ENCODE measurements at regions not wholly inside any gene's neighbourhood (a gene's known extent, or its start where the extent isn't known, plus 50 kb on each side); places are given as distances from the start of the nearest gene placed in this dataset.

DNA sequence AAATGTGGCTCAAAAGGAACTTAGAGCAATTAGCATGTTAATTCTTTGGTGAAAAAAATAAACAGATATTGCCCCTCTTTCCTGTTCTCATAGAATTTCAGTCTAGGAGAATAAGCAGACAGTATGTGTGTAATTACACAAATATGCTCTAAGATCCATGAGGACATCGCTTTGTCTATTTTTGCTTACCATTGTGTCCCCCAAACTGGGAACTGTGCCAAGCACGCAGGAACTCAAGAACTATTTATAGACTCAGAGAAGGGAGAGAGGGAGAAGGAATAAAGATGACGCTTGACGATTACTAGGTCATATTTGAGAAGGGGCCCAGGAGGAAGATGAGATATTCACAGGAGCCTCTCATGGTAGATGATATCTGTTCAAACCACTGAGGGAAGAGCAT lies 692.6 kb downstream of the RAB28 start:
- Histone ChIP-seq H3K4me1 (ENCODE audit: control insufficient read depth in 1 of 2, insufficient read depth in 2 of 2, low read length in 2 of 2) (no peaks in the 10 kb centered on the region), H3K27me3 (ENCODE audit: low read depth, low read length) (no peaks in the 10 kb centered on the region), H3K36me3 (ENCODE audit: control insufficient read depth in 1 of 2, insufficient read depth in 2 of 2, low read length in 2 of 2) (no peaks in the 10 kb centered on the region), H3K4me3 (ENCODE audit: low read depth in 1 of 2, low read length in 2 of 2) (no peak overlapping the region), H3K9me3 (ENCODE audit: control insufficient read depth in 1 of 2, low read length in 2 of 2) (peaks cover 5 to 6% of the 10 kb centered on the region in 2 donors), H3K27ac (ENCODE audit: low read length) (no peak overlapping the region)

DNA sequence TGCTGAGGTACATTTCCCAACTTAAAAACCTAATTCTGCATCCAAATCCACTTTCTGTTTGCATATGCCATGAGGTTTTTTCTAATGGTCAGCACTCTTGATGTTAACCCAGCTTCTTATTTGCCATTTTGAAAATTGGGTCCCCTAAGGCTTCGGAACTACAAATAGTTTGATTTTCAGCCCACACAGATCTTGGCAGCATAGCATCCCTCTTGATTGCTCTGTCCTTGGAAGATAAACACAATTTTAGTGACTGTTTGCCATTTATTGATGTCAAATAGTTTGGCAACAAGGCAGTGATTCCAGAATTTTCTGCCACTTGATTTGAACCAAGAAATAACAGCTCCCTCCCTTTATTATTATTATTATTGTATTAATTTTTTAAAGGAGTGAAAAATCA lies 696.9 kb downstream of the RAB28 start:
- H3K27ac ChIP-seq (ENCODE audit: low read length) = no peak overlapping the region
- no peaks in the 10 kb centered on the region for H3K36me3 ChIP-seq (ENCODE audit: control insufficient read depth in 1 of 2, insufficient read depth in 2 of 2, low read length in 2 of 2)
- no peak overlapping the region for H3K4me3 ChIP-seq (ENCODE audit: low read depth in 1 of 2, low read length in 2 of 2)
- peaks cover 5 to 6% of the 10 kb centered on the region in 2 donors for H3K9me3 ChIP-seq (ENCODE audit: control insufficient read depth in 1 of 2, low read length in 2 of 2)
- no peaks in the 10 kb centered on the region for H3K27me3 ChIP-seq (ENCODE audit: low read depth, low read length)
- no peaks in the 10 kb centered on the region for H3K4me1 ChIP-seq (ENCODE audit: control insufficient read depth in 1 of 2, insufficient read depth in 2 of 2, low read length in 2 of 2)

- Histone ChIP-seq H3K4me1 (ENCODE audit: control insufficient read depth in 1 of 2, insufficient read depth in 2 of 2, low read length in 2 of 2) (no peaks in the 10 kb centered on the region), H3K27ac (ENCODE audit: low read length) (no peak overlapping the region), H3K4me3 (ENCODE audit: low read depth in 1 of 2, low read length in 2 of 2) (no peak overlapping the region), H3K36me3 (ENCODE audit: control insufficient read depth in 1 of 2, insufficient read depth in 2 of 2, low read length in 2 of 2) (no peaks in the 10 kb centered on the region), H3K27me3 (ENCODE audit: low read depth, low read length) (no peaks in the 10 kb centered on the region), H3K9me3 (ENCODE audit: control insufficient read depth in 1 of 2, low read length in 2 of 2) (no peaks in the 10 kb centered on the region)
Observed at GRCh38 chr4:12778706-12779105, 705.4 kb downstream of the RAB28 start.

DNA sequence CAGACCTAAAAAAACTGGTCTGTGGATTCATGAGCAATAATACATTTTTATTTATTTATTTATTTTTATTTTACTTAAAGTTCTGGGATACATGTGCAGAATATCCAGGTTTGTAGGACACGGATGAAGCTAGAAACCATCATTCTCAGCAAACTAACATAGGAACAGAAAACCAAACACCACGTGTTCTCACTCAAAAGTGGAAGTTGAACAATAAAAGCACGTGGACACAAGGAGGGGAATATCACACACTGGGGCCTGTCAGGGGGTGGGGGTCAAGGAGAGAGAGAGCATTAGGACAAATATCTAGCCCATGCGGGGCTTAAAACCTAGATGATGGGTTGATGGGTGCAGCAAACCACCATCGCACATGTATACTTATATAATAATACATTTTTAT lies 705.9 kb downstream of the RAB28 start:
- Histone ChIP-seq H3K4me3 (ENCODE audit: low read depth in 1 of 2, low read length in 2 of 2) (no peak overlapping the region), H3K36me3 (ENCODE audit: control insufficient read depth in 1 of 2, insufficient read depth in 2 of 2, low read length in 2 of 2) (no peaks in the 10 kb centered on the region), H3K27ac (ENCODE audit: low read length) (no peak overlapping the region), H3K4me1 (ENCODE audit: control insufficient read depth in 1 of 2, insufficient read depth in 2 of 2, low read length in 2 of 2) (no peaks in the 10 kb centered on the region), H3K9me3 (ENCODE audit: control insufficient read depth in 1 of 2, low read length in 2 of 2) (no peaks in the 10 kb centered on the region), H3K27me3 (ENCODE audit: low read depth, low read length) (no peaks in the 10 kb centered on the region)

GRCh38 chr4:12770351-12770750 lies 713.8 kb downstream of the RAB28 start:
- Histone ChIP-seq H3K36me3 (ENCODE audit: control insufficient read depth in 1 of 2, insufficient read depth in 2 of 2, low read length in 2 of 2) (no peaks in the 10 kb centered on the region), H3K27me3 (ENCODE audit: low read depth, low read length) (no peaks in the 10 kb centered on the region), H3K9me3 (ENCODE audit: control insufficient read depth in 1 of 2, low read length in 2 of 2) (no peaks in the 10 kb centered on the region), H3K4me3 (ENCODE audit: low read depth in 1 of 2, low read length in 2 of 2) (no peak overlapping the region), H3K4me1 (ENCODE audit: control insufficient read depth in 1 of 2, insufficient read depth in 2 of 2, low read length in 2 of 2) (no peaks in the 10 kb centered on the region), H3K27ac (ENCODE audit: low read length) (no peak overlapping the region)

GRCh38 chr4:12761694-12762093 lies 722.4 kb downstream of the RAB28 start:
- H3K36me3 ChIP-seq (ENCODE audit: control insufficient read depth in 1 of 2, insufficient read depth in 2 of 2, low read length in 2 of 2) = no peaks in the 10 kb centered on the region
- no peaks in the 10 kb centered on the region for H3K27me3 ChIP-seq (ENCODE audit: low read depth, low read length)
- no peak overlapping the region for H3K4me3 ChIP-seq (ENCODE audit: low read depth in 1 of 2, low read length in 2 of 2)
- no peak overlapping the region for H3K27ac ChIP-seq (ENCODE audit: low read length)
- H3K4me1 ChIP-seq (ENCODE audit: control insufficient read depth in 1 of 2, insufficient read depth in 2 of 2, low read length in 2 of 2) = no peaks in the 10 kb centered on the region
- H3K9me3 ChIP-seq (ENCODE audit: control insufficient read depth in 1 of 2, low read length in 2 of 2) = no peaks in the 10 kb centered on the region

DNA sequence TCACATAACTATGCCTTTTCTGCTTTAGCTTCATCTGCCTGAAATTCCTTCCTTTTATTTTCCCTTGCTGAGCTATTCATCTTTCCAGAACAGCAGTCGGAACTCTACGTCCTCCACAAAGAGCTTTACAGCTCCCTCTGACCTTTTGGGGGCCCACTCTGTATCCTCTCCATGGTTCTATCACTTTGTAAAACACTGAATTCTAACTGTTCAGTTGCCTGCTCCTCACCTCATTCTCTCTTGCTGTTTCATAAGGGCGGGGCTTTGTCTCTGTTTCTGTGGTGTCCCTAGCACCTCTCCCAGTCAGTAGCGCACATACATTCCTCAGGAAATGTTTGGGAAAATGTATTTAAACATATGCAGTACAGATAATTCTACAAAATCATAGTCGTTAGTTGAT lies 737.0 kb downstream of the RAB28 start:
- Histone ChIP-seq H3K9me3 (ENCODE audit: control insufficient read depth in 1 of 2, low read length in 2 of 2) (no peaks in the 10 kb centered on the region), H3K4me3 (ENCODE audit: low read depth in 1 of 2, low read length in 2 of 2) (no peak overlapping the region), H3K4me1 (ENCODE audit: control insufficient read depth in 1 of 2, insufficient read depth in 2 of 2, low read length in 2 of 2) (no peaks in the 10 kb centered on the region), H3K27me3 (ENCODE audit: low read depth, low read length) (no peaks in the 10 kb centered on the region), H3K36me3 (ENCODE audit: control insufficient read depth in 1 of 2, insufficient read depth in 2 of 2, low read length in 2 of 2) (no peaks in the 10 kb centered on the region), H3K27ac (ENCODE audit: low read length) (no peak overlapping the region)

DNA sequence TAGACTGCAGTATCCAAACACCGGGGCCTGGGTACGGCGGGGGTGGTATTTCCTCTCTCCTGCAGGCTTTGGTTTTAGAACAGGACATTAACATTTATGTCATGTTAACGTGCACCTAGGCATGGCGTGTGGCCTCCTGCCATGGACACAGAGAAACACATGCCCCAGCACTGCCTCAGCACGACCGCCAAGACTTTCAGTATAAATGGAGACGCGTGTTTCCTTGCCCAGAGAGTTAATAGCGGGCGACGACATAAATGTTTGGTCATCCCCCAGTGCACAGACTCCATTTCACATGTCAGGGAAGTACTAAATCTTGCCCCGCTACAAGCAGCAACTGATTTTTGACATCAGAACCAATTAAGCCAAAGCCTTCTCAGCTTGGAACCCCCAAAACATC lies 737.9 kb downstream of the RAB28 start:
- Histone ChIP-seq H3K4me1 (ENCODE audit: control insufficient read depth in 1 of 2, insufficient read depth in 2 of 2, low read length in 2 of 2) (no peaks in the 10 kb centered on the region), H3K4me3 (ENCODE audit: low read depth in 1 of 2, low read length in 2 of 2) (no peak overlapping the region), H3K27ac (ENCODE audit: low read length) (no peak overlapping the region), H3K27me3 (ENCODE audit: low read depth, low read length) (no peaks in the 10 kb centered on the region), H3K9me3 (ENCODE audit: control insufficient read depth in 1 of 2, low read length in 2 of 2) (no peaks in the 10 kb centered on the region), H3K36me3 (ENCODE audit: control insufficient read depth in 1 of 2, insufficient read depth in 2 of 2, low read length in 2 of 2) (no peaks in the 10 kb centered on the region)

GRCh38 chr4:12734586-12734985 lies 749.6 kb downstream of the RAB28 start:
- Histone ChIP-seq H3K9me3 (ENCODE audit: control insufficient read depth in 1 of 2, low read length in 2 of 2) (no peaks in the 10 kb centered on the region), H3K27me3 (ENCODE audit: low read depth, low read length) (no peaks in the 10 kb centered on the region), H3K4me3 (ENCODE audit: low read depth in 1 of 2, low read length in 2 of 2) (no peak overlapping the region), H3K27ac (ENCODE audit: low read length) (no peak overlapping the region), H3K4me1 (ENCODE audit: control insufficient read depth in 1 of 2, insufficient read depth in 2 of 2, low read length in 2 of 2) (no peaks in the 10 kb centered on the region), H3K36me3 (ENCODE audit: control insufficient read depth in 1 of 2, insufficient read depth in 2 of 2, low read length in 2 of 2) (no peaks in the 10 kb centered on the region)

- Histone ChIP-seq H3K4me3 (ENCODE audit: low read depth in 1 of 2, low read length in 2 of 2) (no peak overlapping the region), H3K4me1 (ENCODE audit: control insufficient read depth in 1 of 2, insufficient read depth in 2 of 2, low read length in 2 of 2) (no peaks in the 10 kb centered on the region), H3K27ac (ENCODE audit: low read length) (no peak overlapping the region), H3K9me3 (ENCODE audit: control insufficient read depth in 1 of 2, low read length in 2 of 2) (no peaks in the 10 kb centered on the region), H3K36me3 (ENCODE audit: control insufficient read depth in 1 of 2, insufficient read depth in 2 of 2, low read length in 2 of 2) (no peaks in the 10 kb centered on the region), H3K27me3 (ENCODE audit: low read depth, low read length) (no peaks in the 10 kb centered on the region)
Observed at GRCh38 chr4:12729384-12729783, 754.8 kb downstream of the RAB28 start.

DNA sequence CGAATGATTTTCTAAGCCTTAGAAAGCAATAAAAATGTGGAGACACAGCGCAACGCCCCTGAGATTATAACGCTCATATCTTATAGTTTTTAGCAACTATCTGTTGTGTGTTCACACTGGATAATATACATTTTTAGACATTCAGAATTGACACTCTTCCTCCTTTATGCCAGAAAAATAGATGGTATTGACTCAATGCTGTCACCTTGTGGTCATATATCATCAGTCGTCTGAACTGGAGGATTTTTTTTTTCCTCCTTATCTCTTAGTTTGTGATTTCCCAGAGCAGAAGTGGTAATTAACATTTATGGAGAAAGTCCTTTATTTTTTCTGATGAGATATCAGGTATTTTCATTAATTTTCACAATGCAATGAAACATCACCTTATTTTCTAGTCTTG lies 759.6 kb downstream of the RAB28 start:
- no peaks in the 10 kb centered on the region for H3K9me3 ChIP-seq (ENCODE audit: control insufficient read depth in 1 of 2, low read length in 2 of 2)
- no peak overlapping the region for H3K4me3 ChIP-seq (ENCODE audit: low read depth in 1 of 2, low read length in 2 of 2)
- no peak overlapping the region for H3K27ac ChIP-seq (ENCODE audit: low read length)
- no peaks in the 10 kb centered on the region for H3K36me3 ChIP-seq (ENCODE audit: control insufficient read depth in 1 of 2, insufficient read depth in 2 of 2, low read length in 2 of 2)
- no peaks in the 10 kb centered on the region for H3K4me1 ChIP-seq (ENCODE audit: control insufficient read depth in 1 of 2, insufficient read depth in 2 of 2, low read length in 2 of 2)
- H3K27me3 ChIP-seq (ENCODE audit: low read depth, low read length) = no peaks in the 10 kb centered on the region

DNA sequence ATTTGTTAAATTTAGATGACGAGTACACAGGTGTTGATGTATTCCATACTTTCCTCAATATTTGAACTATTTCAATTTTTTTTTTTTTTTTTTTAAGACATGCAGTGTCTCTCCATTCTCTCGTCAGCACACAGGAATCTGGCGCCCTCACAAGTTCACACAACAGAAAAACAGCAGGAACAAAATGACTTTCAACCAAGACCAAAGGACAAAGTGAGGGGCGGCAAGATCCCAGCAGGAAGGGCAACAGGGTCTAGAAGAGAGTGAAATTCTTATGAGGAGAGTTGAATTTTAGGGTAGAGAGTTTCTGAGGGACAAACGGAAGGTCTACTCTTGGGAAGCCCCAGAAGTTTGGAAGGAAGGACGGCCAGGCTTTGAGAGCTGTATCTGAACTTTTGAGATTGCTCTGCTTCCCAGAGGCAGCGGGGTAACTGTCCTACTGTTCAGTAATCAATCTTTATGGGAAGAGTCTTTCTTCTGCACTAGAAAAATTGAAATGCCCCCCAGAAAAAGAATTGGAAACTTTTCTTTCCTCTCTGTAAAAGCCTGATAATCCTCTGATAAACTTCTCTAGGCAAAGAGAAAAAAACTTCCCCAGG lies 760.2 kb downstream of the RAB28 start:
- Histone ChIP-seq H3K4me3 (ENCODE audit: low read depth in 1 of 2, low read length in 2 of 2) (no peak overlapping the region), H3K36me3 (ENCODE audit: control insufficient read depth in 1 of 2, insufficient read depth in 2 of 2, low read length in 2 of 2) (no peaks in the 10 kb centered on the region), H3K27ac (ENCODE audit: low read length) (no peak overlapping the region), H3K4me1 (ENCODE audit: control insufficient read depth in 1 of 2, insufficient read depth in 2 of 2, low read length in 2 of 2) (no peaks in the 10 kb centered on the region), H3K27me3 (ENCODE audit: low read depth, low read length) (no peaks in the 10 kb centered on the region), H3K9me3 (ENCODE audit: control insufficient read depth in 1 of 2, low read length in 2 of 2) (no peaks in the 10 kb centered on the region)
